ENCODE measurements at regions not wholly inside any gene's neighbourhood (a gene's known extent, or its start where the extent isn't known, plus 50 kb on each side); places are given as distances from the start of the nearest gene placed in this dataset.

GRCh38 chr2:16139663-16140615, 199.6 kb downstream of the MYCN start:
- no peak for TF ChIP-seq POLR2A (IDR thresholded peaks at IDR 0.05)
- TF ChIP-seq CTCF (IDR thresholded peaks at IDR 0.05) = no peak

Measured in thyroid gland (tissue), 4 donors.